GM23338 (cell line): ENCODE measurements at regions not wholly inside any gene's neighbourhood (a gene's known extent, or its start where the extent isn't known, plus 50 kb on each side); places are given as distances from the start of the nearest gene placed in this dataset.

ENCODE experiments used
- CREB1 ChIP-seq: fragments of 250-450 bp; sonication (Bioruptor Pico); IDR thresholded peaks from 2 replicates; pipeline ENCODE4 v1.5.0; 2020; ENCODE audit warnings: low read depth, mild to moderate bottlenecking, moderate library complexity
- CTCF ChIP-seq, 2 experiments: fragments of 200-600 bp in 1 of 2; sonication (generic) in 1 of 2; conservative IDR thresholded peaks; 2 replicates each; pipeline versions ENCODE4 v1.5.1 to v1.6.1; 2016 to 2017; ENCODE audit warnings: antibody characterized with exemption in 2 of 2, low read depth in 2 of 2, mild to moderate bottlenecking in 2 of 2, moderate library complexity in 1 of 2
- ETS1 ChIP-seq: IDR thresholded peaks from 2 replicates; pipeline ENCODE4 v1.6.1; 2016; ENCODE audit warnings: antibody characterized with exemption
- EZH2 ChIP-seq: fragments of 200-600 bp; sonication (generic); IDR thresholded peaks from one replicate; pipeline ENCODE4 v1.8.0; 2017; ENCODE audit warnings: antibody characterized with exemption, mild to moderate bottlenecking, low read depth; ENCODE audit not compliant: unreplicated experiment
- EZH2phosphoT487 ChIP-seq: fragments of 200-600 bp; sonication (generic); IDR thresholded peaks from one replicate; pipeline ENCODE4 v1.8.1; 2018; ENCODE audit warnings: antibody characterized with exemption; ENCODE audit not compliant: unreplicated experiment
- JUNB ChIP-seq: IDR thresholded peaks from one replicate; pipeline ENCODE4 v1.6.1; 2016; ENCODE audit warnings: antibody characterized with exemption; ENCODE audit not compliant: unreplicated experiment
- NANOG ChIP-seq: IDR thresholded peaks from 2 replicates; pipeline ENCODE4 v1.6.1; 2016; ENCODE audit warnings: antibody characterized with exemption, borderline replicate concordance
- POLR2AphosphoS5 ChIP-seq: IDR thresholded peaks from 2 replicates; pipeline ENCODE4 v1.6.1; 2016; ENCODE audit warnings: antibody characterized with exemption, low read depth
- REST ChIP-seq: IDR thresholded peaks from one replicate; pipeline ENCODE4 v1.6.1; 2018; ENCODE audit warnings: antibody characterized with exemption; ENCODE audit not compliant: unreplicated experiment
- ZNF114 ChIP-seq: fragments of 250-450 bp; sonication (Bioruptor Pico); IDR thresholded peaks from 2 replicates; pipeline ENCODE4 v1.5.0; 2020; ENCODE audit warnings: mild to moderate bottlenecking, moderate library complexity
- ZNF331 ChIP-seq: fragments of 250-450 bp; sonication (Bioruptor Pico); IDR thresholded peaks from 2 replicates; pipeline ENCODE4 v1.5.0; 2020; ENCODE audit warnings: low read depth, mild to moderate bottlenecking, moderate library complexity
- ZNF462 ChIP-seq: fragments of 250-450 bp; sonication (Bioruptor Pico); IDR thresholded peaks from 2 replicates; pipeline ENCODE4 v1.5.0; 2020; ENCODE audit warnings: mild to moderate bottlenecking, moderate library complexity

- TF ChIP-seq EZH2phosphoT487 (no peak), CTCF (conservative IDR thresholded peaks at IDR 0.05; ENCODE audit: low read depth in 2 of 2) (no peak), POLR2AphosphoS5 (no peak), EZH2 (no peak), ZNF331 (CRISPR knock-in tag) (no peak), JUNB (no peak), REST (no peak), CREB1 (CRISPR knock-in tag) (no peak), ZNF114 (CRISPR knock-in tag) (no peak), ETS1 (no peak), NANOG (no peak), ZNF462 (no peak)
These were observed 535.0 kb upstream of the CDH18 start for GRCh38 chr5:20522905-20523482.
